Sciatic nerve (tissue), 2 donors: ENCODE measurements at regions not wholly inside any gene's neighbourhood (a gene's known extent, or its start where the extent isn't known, plus 50 kb on each side); places are given as distances from the start of the nearest gene placed in this dataset.

Source experiments
- ATAC-seq: fragments of 200-7000 bp; cut with Tn5 transposase; one replicate; pipeline ENCODE4 v1.9.1; 2020; ENCODE audit warnings: mild to moderate bottlenecking, moderate library complexity
- DNase-seq: peaks from one replicate; pipeline ENCODE4 v3.0.0-alpha.2; 2020; ENCODE audit warnings: low spot score
- intact Hi-C: fragments of 100-400 bp; cut with DNase I; formaldehyde crosslinking; loops from one replicate; pipeline ENCODE4 v1.14.2; 2022
- donor health status: DM: no; HTN: no; CAD: no.
- donor health status: DM: no; HTN: no; CAD: no.

DNA sequence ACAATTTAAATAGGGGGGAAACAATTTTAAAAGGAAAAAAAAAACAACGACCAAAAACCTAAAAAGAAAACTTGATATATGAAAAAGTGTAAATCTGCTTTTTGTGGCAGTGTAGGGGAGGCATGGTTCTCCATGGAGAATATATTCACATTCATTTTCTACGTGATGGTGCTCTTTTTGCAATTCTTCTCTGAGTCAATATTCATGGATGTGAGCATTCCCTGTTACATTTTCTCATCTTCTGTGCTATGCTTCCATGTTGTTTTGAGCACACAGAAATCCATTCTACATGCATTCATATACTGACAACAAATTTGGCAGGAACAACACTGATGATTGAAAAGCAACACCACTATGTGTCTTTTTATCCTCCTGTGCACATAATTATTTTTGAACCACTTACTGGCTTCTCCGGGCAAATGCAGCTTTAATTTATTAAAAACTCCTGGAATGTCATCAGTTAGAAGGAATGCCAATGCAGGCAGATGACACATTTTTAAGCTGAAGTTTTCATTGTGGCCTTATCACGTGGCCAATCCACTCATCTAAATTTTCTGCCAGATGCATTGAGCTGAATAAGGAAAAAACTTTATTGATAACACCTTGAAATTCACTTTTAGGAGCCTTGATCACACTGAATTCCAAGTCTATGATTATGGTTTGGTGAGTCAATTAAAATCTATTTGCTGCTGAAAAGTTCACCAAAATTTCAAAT, 590.6 kb downstream of the NUF2 start:
- intact Hi-C loops = no loop called here
- no peak for DNase-seq
- no peak for ATAC-seq

- ATAC-seq (no peak), DNase-seq (no peak)
- intact Hi-C loops = no loop called here
These were observed 593.1 kb downstream of the NUF2 start for GRCh38 chr1:163914785-163915413.

DNA sequence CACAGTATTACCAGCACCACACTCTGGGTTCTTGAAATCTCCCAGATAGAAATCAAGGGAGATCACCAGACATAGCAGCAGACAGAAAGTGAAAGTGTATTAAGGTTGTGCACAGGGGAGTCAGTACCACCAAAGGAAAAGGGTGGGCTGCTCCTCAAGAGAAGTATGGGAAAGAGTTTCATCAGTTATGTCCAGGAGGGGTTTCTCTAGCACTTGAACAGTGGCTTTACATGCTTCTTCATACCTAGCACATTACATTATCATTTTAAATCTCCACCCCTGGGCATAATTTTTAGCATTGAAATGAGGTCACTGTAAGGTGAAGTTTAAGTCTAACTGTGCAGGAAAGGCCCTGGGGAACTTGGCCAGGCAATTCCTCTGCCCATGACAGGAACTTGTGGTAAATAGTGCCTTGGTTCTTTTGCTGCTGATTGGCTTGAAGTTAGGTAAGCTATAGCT, 601.0 kb downstream of the NUF2 start:
- ATAC-seq = no peak
- DNase-seq = no peak
- intact Hi-C loops = no loop called here

GRCh38 chr1:163924041-163924440, 602.3 kb downstream of the NUF2 start:
- DNase-seq (no peak), ATAC-seq (no peak)
- intact Hi-C loops = no loop called here

GRCh38 chr1:163927493-163927892, 605.7 kb downstream of the NUF2 start:
- ATAC-seq (no peak), DNase-seq (no peak)
- intact Hi-C loops = no loop called here

- intact Hi-C loops = no loop called here
- peak; percentile 80 for ATAC-seq
These were observed 606.3 kb downstream of the NUF2 start for GRCh38 chr1:163928069-163928468.

DNA sequence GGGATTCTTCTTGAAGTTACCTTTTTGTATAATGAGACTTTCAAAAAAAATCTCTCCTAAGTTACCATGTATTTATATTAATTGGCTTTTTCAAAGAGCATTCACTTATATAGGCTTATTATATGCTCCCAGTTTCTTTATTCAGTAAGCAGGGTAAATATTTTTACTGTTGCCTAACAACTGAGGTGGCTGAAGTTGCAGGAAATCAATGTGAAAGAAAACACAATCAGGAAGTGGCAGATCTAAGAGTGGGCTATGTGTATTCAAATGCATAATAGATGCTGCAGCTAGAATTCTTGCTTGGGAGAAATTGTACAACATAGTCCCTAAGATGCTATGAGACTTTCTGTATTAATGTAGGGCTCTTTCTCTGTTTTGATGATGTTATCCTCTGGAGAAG, 606.9 kb downstream of the NUF2 start:
- ATAC-seq = no peak
- intact Hi-C loops = no loop called here
- DNase-seq = no peak

More at GRCh38 chr1:163928069-163928468, 606.3 kb downstream of the NUF2 start:
- DNase-seq = no peak

- DNase-seq (no peak), ATAC-seq (no peak)
- intact Hi-C loops = no loop called here
These were observed 611.1 kb downstream of the NUF2 start for GRCh38 chr1:163932901-163933300.

DNA sequence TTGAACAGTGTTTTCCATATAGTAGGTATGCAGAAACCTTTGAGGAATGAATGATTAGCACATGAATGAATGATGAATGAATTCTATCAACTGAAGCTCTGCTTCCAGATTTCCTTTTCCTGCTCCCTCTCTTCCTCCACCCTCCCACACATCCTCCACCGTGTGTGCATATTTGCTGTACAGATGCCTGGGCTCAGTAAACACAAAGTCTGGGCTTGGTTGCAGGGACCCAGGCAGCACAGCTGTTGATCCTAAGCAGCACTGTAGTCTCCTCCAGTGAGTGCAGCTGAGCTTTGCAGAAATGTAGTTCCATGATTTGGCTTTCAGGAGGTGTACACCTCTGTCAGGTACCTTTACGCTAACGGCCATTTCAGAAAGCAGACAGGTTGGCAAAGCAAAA, 611.7 kb downstream of the NUF2 start:
- no peak for ATAC-seq
- DNase-seq = no peak
- intact Hi-C loops = no loop called here

GRCh38 chr1:163935738-163936374, 614.1 kb downstream of the NUF2 start:
- no peak for ATAC-seq
- no peak for DNase-seq
- intact Hi-C loops = no loop called here

DNA sequence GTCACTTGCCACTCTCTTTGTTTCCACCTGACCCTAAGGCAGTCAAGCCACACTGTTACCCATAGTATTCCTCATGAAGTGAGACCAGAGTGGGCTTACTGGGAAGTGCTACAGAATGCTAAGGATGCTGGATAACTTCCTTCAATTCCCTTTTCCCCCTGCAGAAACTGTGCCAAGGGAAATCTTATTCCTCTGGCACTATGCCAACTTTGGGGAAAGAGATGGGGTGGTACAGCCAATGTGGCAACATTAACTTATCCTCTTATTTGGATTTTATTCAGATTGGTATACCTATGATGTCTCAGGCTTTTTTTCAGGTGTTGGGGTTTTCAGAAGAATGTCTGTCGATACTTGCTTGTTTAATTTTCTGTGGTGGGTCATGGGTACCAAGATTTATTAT, 599.4 kb upstream of the PBX1 start:
- no peak for ATAC-seq
- no peak for DNase-seq
- intact Hi-C loops = no loop called here

GRCh38 chr1:163970151-163970550, 588.8 kb upstream of the PBX1 start:
- intact Hi-C loops = no loop called here
- DNase-seq (no peak), ATAC-seq (no peak)

DNA sequence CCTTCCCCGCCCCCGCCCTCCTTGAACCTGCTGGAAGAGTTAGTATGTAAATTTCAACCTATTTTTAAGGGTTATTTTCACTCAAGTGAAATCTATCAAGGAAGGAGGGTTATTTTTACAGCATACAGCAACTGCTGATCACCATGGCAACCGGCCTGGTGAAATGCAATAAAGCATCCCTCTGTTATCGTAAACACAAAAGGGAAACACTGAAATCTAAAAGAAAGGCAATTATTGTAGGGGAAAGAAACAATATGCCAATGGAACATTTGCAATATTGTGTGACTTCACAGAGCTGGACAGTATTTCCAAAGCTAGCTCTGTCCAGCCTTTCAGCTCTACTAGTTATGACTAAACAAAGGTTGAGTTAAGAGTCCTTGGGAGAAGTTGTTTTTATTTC, 588.3 kb upstream of the PBX1 start:
- ATAC-seq = no peak
- intact Hi-C loops = no loop called here
- no peak for DNase-seq

- ATAC-seq (no peak), DNase-seq (no peak)
- intact Hi-C loops = no loop called here
These were observed 585.4 kb upstream of the PBX1 start for GRCh38 chr1:163973586-163973985.

DNA sequence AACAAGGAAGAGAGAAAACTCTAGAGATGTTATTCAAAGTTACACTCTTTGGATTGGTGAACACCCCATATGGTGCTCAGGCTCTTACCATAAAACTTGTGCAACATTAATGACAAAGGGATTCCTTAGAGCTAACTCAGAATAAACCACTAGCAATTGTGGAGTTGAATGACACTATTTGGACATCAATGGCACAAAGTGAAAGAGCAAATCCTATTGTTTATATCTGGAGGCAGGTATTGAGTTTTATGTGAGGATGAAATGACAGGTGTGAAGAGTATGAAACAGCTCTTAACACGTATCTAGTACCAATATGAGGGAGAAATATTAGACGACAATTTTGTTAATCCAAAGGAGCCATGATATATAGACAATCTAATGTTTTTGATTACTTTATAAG, 584.9 kb upstream of the PBX1 start:
- ATAC-seq (no peak), DNase-seq (no peak)
- intact Hi-C loops = no loop called here

DNA sequence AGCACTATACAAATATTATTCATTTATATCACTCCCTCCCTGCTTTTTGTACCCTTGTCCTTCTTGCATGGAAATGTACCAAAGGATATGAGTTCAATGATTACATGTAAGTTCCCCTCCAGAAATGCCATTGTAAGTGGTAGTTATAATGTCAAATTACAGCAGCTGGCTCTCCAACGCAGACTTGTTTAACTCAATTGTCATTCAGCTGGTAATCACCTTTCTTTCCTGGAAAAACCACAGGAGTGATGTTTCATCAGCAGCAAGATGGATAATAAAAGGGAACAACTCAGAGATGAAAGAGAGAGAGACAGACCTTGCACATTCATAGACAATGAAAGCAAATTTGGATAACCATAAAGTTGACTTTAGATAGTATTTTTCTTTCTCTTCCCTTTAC, 578.6 kb upstream of the PBX1 start:
- intact Hi-C loops = no loop called here
- ATAC-seq (no peak), DNase-seq (no peak)

- ATAC-seq = no peak
- intact Hi-C loops = no loop called here
These were observed 577.4 kb upstream of the PBX1 start for GRCh38 chr1:163981500-163982030.

DNA sequence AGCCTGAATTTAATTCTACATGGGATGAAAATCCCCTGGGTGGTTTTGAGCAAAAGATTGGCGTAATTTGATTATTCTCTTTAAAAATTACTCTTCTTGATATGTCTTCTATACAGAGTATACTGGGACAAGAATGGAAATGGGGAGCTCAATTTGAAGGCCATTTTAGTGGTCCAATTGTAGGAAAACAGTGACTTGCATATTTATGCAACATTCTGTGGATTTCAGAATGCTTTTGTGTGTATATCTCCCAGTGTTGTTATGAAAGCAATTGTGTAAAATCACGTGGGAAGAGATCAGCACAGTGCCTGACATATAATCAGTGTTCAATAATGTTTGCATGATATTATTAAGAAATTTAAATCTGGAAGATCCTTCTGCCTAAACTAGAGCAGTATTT, 575.9 kb upstream of the PBX1 start:
- ATAC-seq (no peak), DNase-seq (no peak)
- intact Hi-C loops = no loop called here

More at GRCh38 chr1:163981500-163982030, 577.4 kb upstream of the PBX1 start:
- DNase-seq = no peak

- intact Hi-C loops = no loop called here
- DNase-seq (no peak), ATAC-seq (no peak)
These were observed 573.3 kb upstream of the PBX1 start for GRCh38 chr1:163985700-163986099.

- no peak for ATAC-seq
- no peak for DNase-seq
- intact Hi-C loops = no loop called here
These were observed 559.9 kb upstream of the PBX1 start for GRCh38 chr1:163999131-163999530.
